Caco-2 (cell line): ENCODE measurements at regions not wholly inside any gene's neighbourhood (a gene's known extent, or its start where the extent isn't known, plus 50 kb on each side); places are given as distances from the start of the nearest gene placed in this dataset.
"Not testable (repeated sequence)": the region's sequence is repeated elsewhere in the genome, so short reads cannot be mapped to it uniquely, and the experiment has no call there.

Experiments used
- BruUV-seq: library from RNA; stranded (reverse); fragments of 400-500 nt; replicated peaks from 2 replicates; lab custom pipeline; 2021; lab: Mats Ljungman, UMichigan
- CTCF ChIA-PET: fragments of 300-600 bp; sonication (Branson Sonifier 250); formaldehyde crosslinking; loops from one replicate; lab custom pipeline; 2022; ENCODE audit warnings: antibody characterized with exemption; lab: Charles Lee
- POLR2A ChIA-PET: fragments of 300-600 bp; sonication (Branson Sonifier 250); formaldehyde crosslinking; loops from one replicate; lab custom pipeline; 2022; ENCODE audit warnings: antibody characterized with exemption; lab: Charles Lee
- DNase-seq, 2 experiments: peaks; one replicate each; pipeline versions ENCODE4 v3.0.0 to v3.0.0-alpha.2; 2020 to 2022
- H3K27me3 ChIP-seq: replicated peaks from 2 replicates; pipeline ENCODE4 v1.6.0; 2011; ENCODE audit warnings: low read length; ENCODE audit not compliant: control insufficient read depth, insufficient read depth
- H3K36me3 ChIP-seq: 2 replicates; pipeline ENCODE4 v1.5.1; 2011; ENCODE audit warnings: low read length; ENCODE audit not compliant: control insufficient read depth, insufficient read depth
- H3K4me1 ChIP-seq: fragments of 250-450 bp; sonication (Bioruptor Pico); 2 replicates; pipeline ENCODE4 v1.5.1; 2020; ENCODE audit warnings: mild to moderate bottlenecking
- H3K4me3 ChIP-seq: 2 replicates; pipeline ENCODE4 v1.5.1; 2011; ENCODE audit warnings: low read depth, mild to moderate bottlenecking, control low read depth, low read length
- H3K9me3 ChIP-seq: fragments of 250-450 bp; sonication (Bioruptor Pico); 2 replicates; pipeline ENCODE4 v1.5.1; 2020; ENCODE audit warnings: mild to moderate bottlenecking, moderate library complexity
- H3K27ac Mint-ChIP-seq: one replicate; pipeline ENCODE4 v1.8.0; 2022; ENCODE audit warnings: mixed read lengths; ENCODE audit not compliant: unreplicated experiment
- H3K27me3 Mint-ChIP-seq: one replicate; pipeline ENCODE4 v1.8.0; 2022; ENCODE audit warnings: mixed read lengths; ENCODE audit not compliant: insufficient read depth, unreplicated experiment
- H3K36me3 Mint-ChIP-seq: one replicate; pipeline ENCODE4 v1.8.0; 2022; ENCODE audit warnings: mild to moderate bottlenecking, mixed read lengths; ENCODE audit not compliant: insufficient read depth, unreplicated experiment
- H3K4me1 Mint-ChIP-seq: one replicate; pipeline ENCODE4 v1.8.0; 2022; ENCODE audit warnings: low read depth, mixed read lengths; ENCODE audit not compliant: unreplicated experiment
- H3K4me3 Mint-ChIP-seq: one replicate; pipeline ENCODE4 v1.8.0; 2022; ENCODE audit warnings: mild to moderate bottlenecking, moderate library complexity, mixed read lengths; ENCODE audit not compliant: unreplicated experiment
- H3K9me3 Mint-ChIP-seq: one replicate; pipeline ENCODE4 v1.8.0; 2022; ENCODE audit warnings: mixed read lengths; ENCODE audit not compliant: unreplicated experiment
- intact Hi-C: fragments of 100-400 bp; cut with micrococcal nuclease; formaldehyde crosslinking; loops from one replicate; pipeline ENCODE4 v1.10.0; 2022; ENCODE audit not compliant: unreplicated experiment

- H3K36me3 ChIP-seq, H3K4me1 ChIP-seq, H3K4me1 Mint-ChIP-seq, BruUV-seq, H3K9me3 Mint-ChIP-seq, H3K27me3 ChIP-seq, H3K4me3 ChIP-seq, CTCF ChIA-PET, H3K4me3 Mint-ChIP-seq, H3K36me3 Mint-ChIP-seq, H3K9me3 ChIP-seq, H3K27ac Mint-ChIP-seq, H3K27me3 Mint-ChIP-seq, DNase-seq, POLR2A ChIA-PET, intact Hi-C loops: not testable (repeated sequence)
Observed at GRCh38 chr1:234799021-234799689, 189.2 kb upstream of the IRF2BP2 start.

- H3K4me1 Mint-ChIP-seq, intact Hi-C loops, BruUV-seq: not testable (repeated sequence)
Observed at GRCh38 chr1:234797216-234797615, 187.2 kb upstream of the IRF2BP2 start.

GRCh38 chr1:234796438-234796792, 186.4 kb upstream of the IRF2BP2 start:
- H3K4me3 ChIP-seq, H3K36me3 ChIP-seq, H3K9me3 ChIP-seq, DNase-seq, H3K36me3 Mint-ChIP-seq, BruUV-seq, H3K27me3 ChIP-seq, H3K27me3 Mint-ChIP-seq, H3K4me1 Mint-ChIP-seq, H3K9me3 Mint-ChIP-seq, CTCF ChIA-PET, H3K27ac Mint-ChIP-seq, intact Hi-C loops, H3K4me1 ChIP-seq, H3K4me3 Mint-ChIP-seq, POLR2A ChIA-PET: not testable (repeated sequence)

More at GRCh38 chr1:234797216-234797615, 187.2 kb upstream of the IRF2BP2 start:
- DNase-seq, H3K27me3 Mint-ChIP-seq, H3K36me3 Mint-ChIP-seq, H3K4me3 Mint-ChIP-seq, POLR2A ChIA-PET, H3K9me3 Mint-ChIP-seq, H3K27me3 ChIP-seq, H3K9me3 ChIP-seq, H3K4me3 ChIP-seq, H3K27ac Mint-ChIP-seq, H3K36me3 ChIP-seq, CTCF ChIA-PET, H3K4me1 ChIP-seq: not testable (repeated sequence)

- H3K4me3 ChIP-seq, H3K36me3 Mint-ChIP-seq, H3K9me3 ChIP-seq, H3K27me3 Mint-ChIP-seq, DNase-seq, H3K27me3 ChIP-seq, H3K4me1 ChIP-seq, H3K9me3 Mint-ChIP-seq, H3K36me3 ChIP-seq, BruUV-seq, H3K4me3 Mint-ChIP-seq, H3K4me1 Mint-ChIP-seq, POLR2A ChIA-PET, CTCF ChIA-PET, H3K27ac Mint-ChIP-seq, intact Hi-C loops: not testable (repeated sequence)
Observed at GRCh38 chr1:234795711-234796437, 185.9 kb upstream of the IRF2BP2 start.

- H3K4me3 Mint-ChIP-seq, CTCF ChIA-PET, POLR2A ChIA-PET, H3K27me3 ChIP-seq, H3K27me3 Mint-ChIP-seq, H3K9me3 ChIP-seq, H3K4me3 ChIP-seq, H3K4me1 Mint-ChIP-seq, H3K9me3 Mint-ChIP-seq, H3K36me3 ChIP-seq, BruUV-seq, H3K27ac Mint-ChIP-seq, DNase-seq, H3K4me1 ChIP-seq, intact Hi-C loops, H3K36me3 Mint-ChIP-seq: not testable (repeated sequence)
Observed at GRCh38 chr1:234795007-234795406, 185.0 kb upstream of the IRF2BP2 start.

GRCh38 chr1:234794452-234794851, 184.5 kb upstream of the IRF2BP2 start:
- POLR2A ChIA-PET, H3K36me3 ChIP-seq, CTCF ChIA-PET, H3K4me3 ChIP-seq, H3K36me3 Mint-ChIP-seq, DNase-seq, H3K4me1 ChIP-seq, H3K4me1 Mint-ChIP-seq, H3K27me3 Mint-ChIP-seq, H3K27me3 ChIP-seq, H3K27ac Mint-ChIP-seq, H3K4me3 Mint-ChIP-seq, H3K9me3 Mint-ChIP-seq, intact Hi-C loops, BruUV-seq, H3K9me3 ChIP-seq: not testable (repeated sequence)

GRCh38 chr1:234793924-234794323, 183.9 kb upstream of the IRF2BP2 start:
- H3K4me3 ChIP-seq, H3K9me3 ChIP-seq, POLR2A ChIA-PET, H3K4me3 Mint-ChIP-seq, CTCF ChIA-PET, H3K9me3 Mint-ChIP-seq, BruUV-seq, H3K4me1 Mint-ChIP-seq, H3K4me1 ChIP-seq, H3K27me3 ChIP-seq, H3K36me3 Mint-ChIP-seq, H3K36me3 ChIP-seq, DNase-seq, H3K27me3 Mint-ChIP-seq, intact Hi-C loops, H3K27ac Mint-ChIP-seq: not testable (repeated sequence)
